IMR-90 (cell line): ENCODE measurements at regions not wholly inside any gene's neighbourhood (a gene's known extent, or its start where the extent isn't known, plus 50 kb on each side); places are given as distances from the start of the nearest gene placed in this dataset.

Source experiments
- BHLHE40 ChIP-seq: fragments of 150-350 bp; IDR thresholded peaks from 2 replicates; pipeline ENCODE4 v1.6.1; 2016; ENCODE audit warnings: mild to moderate bottlenecking, low read depth, low read length
- CEBPB ChIP-seq: IDR thresholded peaks from 2 replicates; pipeline ENCODE4 v1.6.1; 2012; ENCODE audit warnings: low read depth, low read length, improper control_type of control experiment
- CTCF ChIP-seq: conservative IDR thresholded peaks from 2 replicates; pipeline ENCODE4 v1.5.1; 2012; ENCODE audit warnings: mild to moderate bottlenecking, low read depth, low read length, improper control_type of control experiment
- FOS ChIP-seq: fragments of 150-350 bp; IDR thresholded peaks from 2 replicates; pipeline ENCODE4 v1.6.1; 2016; ENCODE audit warnings: low read depth, low read length
- MAFK ChIP-seq: IDR thresholded peaks from 2 replicates; pipeline ENCODE4 v1.6.1; 2012; ENCODE audit warnings: low read depth, low read length, improper control_type of control experiment
- MXI1 ChIP-seq: IDR thresholded peaks from 2 replicates; pipeline ENCODE4 v1.6.1; 2012; ENCODE audit warnings: low read depth, mild to moderate bottlenecking, low read length, moderate library complexity, borderline replicate concordance
- POLR2A ChIP-seq: IDR thresholded peaks from 2 replicates; pipeline ENCODE4 v1.6.1; 2012; ENCODE audit warnings: mild to moderate bottlenecking, low read depth, low read length
- RCOR1 ChIP-seq: IDR thresholded peaks from 2 replicates; pipeline ENCODE4 v1.6.1; 2012; ENCODE audit warnings: mild to moderate bottlenecking, low read length, improper control_type of control experiment; ENCODE audit not compliant: insufficient replicate concordance
- RFX5 ChIP-seq: IDR thresholded peaks from 2 replicates; pipeline ENCODE4 v1.8.0; 2012; ENCODE audit warnings: low read depth, mild to moderate bottlenecking, low read length, moderate library complexity

GRCh38 chr10:78876449-78876848 is 192.3 kb upstream of the ZMIZ1 start:
- TF ChIP-seq CTCF (no peak), RCOR1 (no peak), MAFK (no peak), POLR2A (no peak), RFX5 (no peak), MXI1 (no peak), BHLHE40 (no peak), FOS (no peak), CEBPB (no peak)
